Gastroesophageal sphincter (tissue), 4 donors: ENCODE measurements at regions not wholly inside any gene's neighbourhood (a gene's known extent, or its start where the extent isn't known, plus 50 kb on each side); places are given as distances from the start of the nearest gene placed in this dataset.
A peak's percentile ranks its signal among the peaks of the same experiment; 100 is the strongest.

Experiments
- ATAC-seq: fragments of 150-250 bp; one replicate; pipeline ENCODE4 v1.9.1; 2016; ENCODE audit warnings: mild to moderate bottlenecking, moderate library complexity
- H3K27ac ChIP-seq, 4 donors: fragments of 200-600 bp; sonication (generic) in 3 of 4; 1 replicate in 3 of 4; 2 replicates in 1 of 4; pipeline ENCODE4 v1.5.1; 2016 to 2019
- H3K27me3 ChIP-seq: fragments of 200-600 bp; sonication (generic); one replicate; pipeline ENCODE4 v1.5.1; 2019
- H3K36me3 ChIP-seq, 2 donors: fragments of 200-600 bp; sonication (generic); one replicate each; pipeline ENCODE4 v1.5.1; 2019; ENCODE audit warnings: control low read depth in 1 of 2
- H3K4me1 ChIP-seq, 3 donors: fragments of 200-600 bp; sonication (generic); 1 replicate in 2 of 3; 2 replicates in 1 of 3; pipeline ENCODE4 v1.5.1; 2016 to 2019; ENCODE audit warnings: control low read depth in 2 of 3
- H3K4me3 ChIP-seq, 2 donors: fragments of 200-600 bp; sonication (generic); one replicate each; pipeline ENCODE4 v1.5.1; 2019; ENCODE audit warnings: mild to moderate bottlenecking in 1 of 2, moderate library complexity in 1 of 2
- H3K9me3 ChIP-seq, 3 donors: fragments of 200-600 bp; sonication (generic); one replicate each; pipeline ENCODE4 v1.5.1; 2017 to 2019; ENCODE audit warnings: control low read depth in 2 of 3
- CTCF ChIP-seq, 4 experiments: fragments of 200-600 bp in 2 of 4; fragments of 450-650 bp in 2 of 4; sonication (generic) in 1 of 4; IDR thresholded peaks; one replicate each; pipeline ENCODE4 v1.5.1; 2017 to 2019; ENCODE audit warnings: antibody characterized with exemption in 4 of 4, mild to moderate bottlenecking in 2 of 4, moderate library complexity in 2 of 4
- EP300 ChIP-seq: sonication (generic); formaldehyde crosslinking; IDR thresholded peaks from one replicate; pipeline ENCODE4 v1.6.1; 2017; ENCODE audit warnings: antibody characterized with exemption, mild to moderate bottlenecking
- POLR2A ChIP-seq, 2 donors: fragments of 450-650 bp; IDR thresholded peaks; one replicate each; pipeline ENCODE4 v1.6.1; 2017; ENCODE audit warnings: antibody characterized with exemption in 2 of 2, mild to moderate bottlenecking in 2 of 2, moderate library complexity in 1 of 2
- POLR2AphosphoS5 ChIP-seq: sonication (generic); formaldehyde crosslinking; IDR thresholded peaks from one replicate; pipeline ENCODE4 v1.6.1; 2017; ENCODE audit warnings: antibody characterized with exemption
- WGBS, 2 donors: methylation state at CpG; one replicate each; pipeline ENCODE4 v1.1.5; 2018; ENCODE audit warnings: low coverage in 1 of 2; 5-methylcytosine and 5-hydroxymethylcytosine counted together

GRCh38 chr9:105050296-105050695, 122.3 kb upstream of the ABCA1 start:
- H3K27me3 ChIP-seq: no peaks in the 10 kb centered on the region
- no peaks in the 10 kb centered on the region for H3K4me1 ChIP-seq
- no peak for ATAC-seq
- TF ChIP-seq CTCF (IDR thresholded peaks at IDR 0.05) (no peak), POLR2AphosphoS5 (no peak), EP300 (no peak), POLR2A (IDR thresholded peaks at IDR 0.05) (no peak)
- no peak overlapping the region for H3K27ac ChIP-seq
- H3K4me3 ChIP-seq: no peak overlapping the region
- H3K36me3 ChIP-seq: no peaks in the 10 kb centered on the region
- no peaks in the 10 kb centered on the region for H3K9me3 ChIP-seq
- WGBS, 2 donors: 67% methylated on average over 1 to 3 of the region's 3 CpGs

- TF ChIP-seq POLR2A (IDR thresholded peaks at IDR 0.05): no peak
- no peak for TF ChIP-seq EP300
- Histone ChIP-seq H3K4me3 (no peak overlapping the region), H3K36me3 (no peaks in the 10 kb centered on the region), H3K27ac (no peak overlapping the region), H3K9me3 (no peaks in the 10 kb centered on the region), H3K27me3 (no peaks in the 10 kb centered on the region), H3K4me1 (no peaks in the 10 kb centered on the region)
- no peak for ATAC-seq
- 79 to 95% methylated on average over 3 to 7 of the region's 8 CpGs for WGBS, 2 donors
These were observed 123.9 kb upstream of the ABCA1 start for GRCh38 chr9:105051897-105052296.

- Histone ChIP-seq H3K4me3 (no peak overlapping the region), H3K36me3 (no peaks in the 10 kb centered on the region), H3K27me3 (no peaks in the 10 kb centered on the region), H3K9me3 (no peaks in the 10 kb centered on the region), H3K27ac (no peak overlapping the region), H3K4me1 (no peaks in the 10 kb centered on the region)
- TF ChIP-seq CTCF (IDR thresholded peaks at IDR 0.05) (no peak), POLR2AphosphoS5 (no peak), POLR2A (IDR thresholded peaks at IDR 0.05) (no peak), EP300 (no peak)
- peak; percentile 39 for ATAC-seq
- 75 to 80% methylated on average over 8 of the region's 8 CpGs for WGBS, 2 donors
These were observed 124.4 kb upstream of the ABCA1 start for GRCh38 chr9:105052346-105052745.

- H3K27ac ChIP-seq: no peak overlapping the region
- H3K4me1 ChIP-seq: no peaks in the 10 kb centered on the region
- no peaks in the 10 kb centered on the region for H3K36me3 ChIP-seq
- TF ChIP-seq POLR2A (IDR thresholded peaks at IDR 0.05): no peak
- TF ChIP-seq POLR2AphosphoS5: no peak
- TF ChIP-seq EP300: no peak
- no peak for TF ChIP-seq CTCF (IDR thresholded peaks at IDR 0.05)
- no peak overlapping the region for H3K4me3 ChIP-seq
- H3K9me3 ChIP-seq: no peaks in the 10 kb centered on the region
- H3K27me3 ChIP-seq: no peaks in the 10 kb centered on the region
- 75% methylated on average over 2 of the region's 4 CpGs; no CpG with 5 or more reads in 1 of the 2 donors for WGBS, 2 donors
- peak; percentile 60 for ATAC-seq
These were observed 125.3 kb upstream of the ABCA1 start for GRCh38 chr9:105053209-105053652.

GRCh38 chr9:105054491-105054890, 126.5 kb upstream of the ABCA1 start:
- 64 to 89% methylated on average over 2 to 3 of the region's 3 CpGs for WGBS, 2 donors
- Histone ChIP-seq H3K4me3 (no peak overlapping the region), H3K9me3 (no peaks in the 10 kb centered on the region), H3K27ac (peak overlapping the region in 2 of 4 donors; percentile 26 to 39), H3K36me3 (no peaks in the 10 kb centered on the region), H3K27me3 (no peaks in the 10 kb centered on the region), H3K4me1 (peaks cover 0 to 5% (median 0%) of the 10 kb centered on the region in 3 donors)
- ATAC-seq: peak; percentile 73
- TF ChIP-seq POLR2A (IDR thresholded peaks at IDR 0.05) (no peak), EP300 (no peak), CTCF (IDR thresholded peaks at IDR 0.05) (no peak), POLR2AphosphoS5 (no peak)
